ENCODE measurements at regions not wholly inside any gene's neighbourhood (a gene's known extent, or its start where the extent isn't known, plus 50 kb on each side); places are given as distances from the start of the nearest gene placed in this dataset.

DNA sequence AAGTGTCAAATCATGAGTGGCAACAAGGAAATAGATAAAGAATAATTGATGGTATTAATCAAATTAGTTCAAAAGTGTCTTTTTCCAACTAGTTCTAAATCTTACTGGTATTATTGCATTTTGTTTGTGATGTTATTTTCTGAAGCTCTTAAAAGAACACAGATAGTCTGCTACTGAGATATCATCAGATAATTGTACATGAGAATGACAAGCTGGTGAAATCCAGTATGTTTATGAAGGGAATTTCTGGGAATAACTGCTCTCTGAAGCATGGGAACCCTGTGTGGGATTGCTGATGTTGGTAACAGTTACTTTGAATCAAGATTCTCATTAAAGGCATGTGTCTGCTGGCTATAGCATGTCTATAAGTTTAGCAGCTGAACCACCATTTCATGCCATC is 190.3 kb upstream of the CDIN1 start:
- DNase-seq (ENCODE audit: low spot score in 2 of 2) (no peak), ATAC-seq (ENCODE audit: low read depth) (no peak)
- H3K27me3 Mint-ChIP-seq = no peaks in the 10 kb centered on the region
- no peak overlapping the region for H3K27ac Mint-ChIP-seq
- no peak overlapping the region for H3K4me3 Mint-ChIP-seq
- no peaks in the 10 kb centered on the region for H3K4me1 Mint-ChIP-seq
- peaks cover 2% of the 10 kb centered on the region for H3K9me3 Mint-ChIP-seq
- no peaks in the 10 kb centered on the region for H3K36me3 Mint-ChIP-seq

DNA sequence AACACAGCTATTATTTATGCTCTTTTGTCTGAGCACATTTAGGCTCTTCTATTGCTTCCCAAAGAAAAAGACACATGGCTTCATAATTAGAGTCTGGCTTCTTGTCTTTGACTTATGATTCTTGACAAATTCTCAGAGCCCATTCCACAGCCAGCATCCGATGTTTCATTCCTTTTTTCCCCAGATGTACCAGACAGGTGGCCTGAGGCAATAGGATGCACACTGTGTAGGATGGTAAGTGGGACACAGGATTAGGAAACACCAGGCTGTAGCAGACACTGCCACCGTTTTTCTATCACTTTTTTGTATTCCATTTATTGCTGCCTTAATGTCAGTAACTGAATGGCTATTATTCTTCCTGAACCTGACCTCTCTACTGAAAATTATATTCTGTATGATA is 188.9 kb upstream of the CDIN1 start:
- no peaks in the 10 kb centered on the region for H3K4me1 Mint-ChIP-seq
- no peak overlapping the region for H3K27ac Mint-ChIP-seq
- no peaks in the 10 kb centered on the region for H3K27me3 Mint-ChIP-seq
- H3K36me3 Mint-ChIP-seq = no peaks in the 10 kb centered on the region
- no peak for ATAC-seq (ENCODE audit: low read depth)
- H3K4me3 Mint-ChIP-seq = no peak overlapping the region
- DNase-seq (ENCODE audit: low spot score in 2 of 2) = no peak
- peaks cover 3% of the 10 kb centered on the region for H3K9me3 Mint-ChIP-seq

DNA sequence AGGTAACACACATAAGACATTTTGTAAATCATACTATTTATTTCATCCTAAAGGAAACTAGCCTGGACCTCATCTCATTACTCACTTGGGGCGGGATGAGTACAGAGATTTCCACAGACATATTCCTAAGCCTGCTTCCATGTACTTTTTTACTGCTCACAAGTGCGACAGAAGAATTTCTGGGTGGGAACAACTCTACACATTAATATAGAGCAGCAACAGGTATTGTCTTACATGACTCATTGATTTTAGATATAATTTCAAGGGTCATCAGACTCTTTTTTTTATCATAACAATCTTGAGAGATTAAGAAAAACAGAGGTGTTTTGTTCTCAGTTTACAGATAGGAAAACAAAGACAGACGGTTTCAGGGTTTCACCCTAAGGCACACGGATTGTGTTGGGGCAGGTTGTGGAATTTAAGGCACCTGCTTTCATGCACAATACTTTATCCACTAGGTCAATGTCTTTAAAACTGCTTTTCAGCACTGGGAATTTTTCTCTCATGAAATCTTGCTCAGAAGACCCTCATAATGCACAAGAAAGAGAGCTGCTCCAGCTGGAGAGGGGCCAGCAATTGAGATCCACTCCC is 186.7 kb upstream of the CDIN1 start:
- DNase-seq (ENCODE audit: low spot score in 2 of 2) (no peak), ATAC-seq (ENCODE audit: low read depth) (no peak)
- Mint-ChIP-seq H3K27ac (no peak overlapping the region), H3K4me3 (no peak overlapping the region), H3K27me3 (no peaks in the 10 kb centered on the region), H3K36me3 (no peaks in the 10 kb centered on the region), H3K9me3 (peaks cover 2% of the 10 kb centered on the region), H3K4me1 (no peaks in the 10 kb centered on the region)

DNA sequence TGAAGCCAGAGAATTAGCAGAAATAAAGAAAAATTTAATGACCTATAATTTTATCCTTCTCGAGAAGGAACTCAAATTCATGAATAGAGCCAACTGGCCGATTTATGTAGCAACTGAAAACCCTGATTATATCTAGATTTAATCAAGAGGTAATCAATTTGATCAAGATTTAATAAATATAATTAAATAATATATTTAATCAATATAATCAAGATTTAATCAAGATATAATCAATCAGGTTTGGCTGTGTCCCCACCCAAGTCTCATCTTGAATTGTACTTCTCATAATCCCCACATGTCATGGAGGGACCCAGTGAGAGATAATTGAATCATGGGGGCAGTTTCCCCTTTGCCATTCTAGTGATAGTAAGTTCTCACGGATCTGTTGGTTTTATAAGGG is 181.2 kb upstream of the CDIN1 start:
- Mint-ChIP-seq H3K36me3 (no peaks in the 10 kb centered on the region), H3K4me3 (no peak overlapping the region), H3K27ac (no peak overlapping the region), H3K27me3 (peaks cover 1% of the 10 kb centered on the region), H3K4me1 (no peaks in the 10 kb centered on the region), H3K9me3 (peaks cover 3% of the 10 kb centered on the region)
- DNase-seq (ENCODE audit: low spot score in 2 of 2) (no peak), ATAC-seq (ENCODE audit: low read depth) (no peak)

DNA sequence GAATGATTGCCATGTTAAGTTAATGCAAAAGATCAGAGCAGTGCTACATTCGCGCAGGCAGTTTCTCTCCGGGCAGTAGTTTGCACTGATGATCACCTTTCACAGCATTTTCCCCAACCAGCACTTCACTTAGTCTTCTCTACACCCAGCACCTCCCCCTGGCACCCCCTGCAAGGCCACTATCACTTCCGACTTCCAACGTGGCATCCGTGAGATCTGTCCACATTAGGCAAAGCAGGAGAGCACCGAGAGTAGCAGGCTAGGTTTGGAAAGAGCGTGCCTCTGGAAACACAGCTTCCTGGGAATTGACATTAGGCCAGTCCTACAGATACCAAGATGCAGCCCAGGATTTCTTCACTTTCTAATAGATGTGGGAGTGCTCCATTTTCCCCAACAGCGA is 180.2 kb upstream of the CDIN1 start:
- Mint-ChIP-seq H3K27ac (no peak overlapping the region), H3K4me1 (no peaks in the 10 kb centered on the region), H3K9me3 (peaks cover 1% of the 10 kb centered on the region), H3K36me3 (no peaks in the 10 kb centered on the region), H3K4me3 (no peak overlapping the region), H3K27me3 (peaks cover 1% of the 10 kb centered on the region)
- no peak for DNase-seq (ENCODE audit: low spot score in 2 of 2)
- ATAC-seq (ENCODE audit: low read depth) = no peak

DNA sequence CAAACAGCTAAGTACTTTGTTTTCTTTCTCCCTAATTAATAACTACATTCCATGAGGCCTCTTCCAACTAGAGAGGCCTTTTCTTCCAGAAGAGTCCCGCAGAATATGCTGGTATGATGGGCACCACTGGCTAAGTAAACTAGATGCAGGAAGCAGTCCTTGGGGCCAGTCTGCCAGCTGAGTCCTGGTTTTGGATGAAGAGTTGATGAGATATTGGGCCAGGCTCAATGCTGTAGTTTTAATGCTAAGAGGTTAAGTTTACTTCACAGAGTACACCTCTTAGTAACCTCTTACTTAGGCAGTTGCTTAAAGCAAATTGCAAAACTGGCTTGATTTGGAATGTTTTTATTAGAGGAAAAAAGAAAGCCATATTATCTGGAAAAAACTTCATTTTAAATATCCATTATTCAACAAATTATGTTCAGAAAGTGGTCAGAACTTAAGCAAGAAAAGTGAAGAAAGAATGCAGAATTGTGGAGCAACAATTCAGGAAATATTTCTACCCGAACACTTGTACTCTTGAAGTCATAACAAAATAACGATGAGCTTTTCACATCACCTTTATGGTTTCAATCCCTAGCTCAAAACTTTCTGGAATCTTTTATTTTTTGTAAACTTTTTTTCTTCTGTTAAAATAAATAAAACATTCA is 178.4 kb upstream of the CDIN1 start:
- Mint-ChIP-seq H3K4me3 (no peak overlapping the region), H3K9me3 (peaks cover 1% of the 10 kb centered on the region), H3K4me1 (no peaks in the 10 kb centered on the region), H3K27me3 (peaks cover 1% of the 10 kb centered on the region), H3K27ac (no peak overlapping the region), H3K36me3 (no peaks in the 10 kb centered on the region)
- no peak for DNase-seq (ENCODE audit: low spot score in 2 of 2)
- no peak for ATAC-seq (ENCODE audit: low read depth)

DNA sequence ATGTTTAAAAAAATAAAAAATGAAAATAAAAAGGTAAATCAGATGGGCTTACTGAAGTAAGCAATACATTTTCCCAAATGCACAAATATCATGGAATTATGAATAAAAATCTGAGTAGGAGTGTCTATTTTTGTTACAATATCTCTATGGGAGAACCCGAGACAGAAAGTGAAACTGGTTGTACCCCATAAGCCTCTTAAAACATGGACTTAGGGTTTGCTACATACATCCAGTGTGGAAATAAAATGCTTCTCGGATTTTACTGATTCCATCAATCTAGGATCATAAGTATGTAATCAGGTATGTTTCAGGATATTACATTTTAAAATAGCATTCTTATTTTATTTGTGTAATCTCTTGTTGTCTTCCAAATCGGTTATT is 177.8 kb upstream of the CDIN1 start:
- H3K27me3 Mint-ChIP-seq = peaks cover 1% of the 10 kb centered on the region
- peaks cover 1% of the 10 kb centered on the region for H3K9me3 Mint-ChIP-seq
- no peak overlapping the region for H3K27ac Mint-ChIP-seq
- DNase-seq (ENCODE audit: low spot score in 2 of 2) (no peak), ATAC-seq (ENCODE audit: low read depth) (no peak)
- no peaks in the 10 kb centered on the region for H3K36me3 Mint-ChIP-seq
- no peak overlapping the region for H3K4me3 Mint-ChIP-seq
- H3K4me1 Mint-ChIP-seq = no peaks in the 10 kb centered on the region

DNA sequence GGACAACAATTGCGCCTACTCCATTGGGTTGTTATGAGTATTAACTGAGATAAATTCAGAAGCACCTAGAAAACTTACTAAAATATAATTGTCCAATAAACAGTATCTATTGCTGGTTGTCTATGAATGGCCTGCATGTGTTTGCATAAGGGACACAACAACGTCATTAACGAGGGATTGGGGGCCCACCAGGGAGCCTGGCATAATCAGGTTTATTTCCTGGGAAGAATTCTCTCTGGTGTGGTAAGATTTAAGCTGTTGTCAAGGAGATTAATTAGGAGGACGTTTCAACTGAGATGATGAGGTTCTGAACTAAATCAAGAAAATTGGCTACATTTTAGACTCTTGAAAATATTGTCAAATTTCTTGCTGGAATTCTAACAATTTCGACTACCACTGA is 176.1 kb upstream of the CDIN1 start:
- Mint-ChIP-seq H3K9me3 (peaks cover 1% of the 10 kb centered on the region), H3K27me3 (peaks cover 1% of the 10 kb centered on the region), H3K27ac (no peak overlapping the region), H3K4me3 (no peak overlapping the region), H3K4me1 (no peaks in the 10 kb centered on the region), H3K36me3 (no peaks in the 10 kb centered on the region)
- ATAC-seq (ENCODE audit: low read depth) (no peak), DNase-seq (ENCODE audit: low spot score in 2 of 2) (no peak)

DNA sequence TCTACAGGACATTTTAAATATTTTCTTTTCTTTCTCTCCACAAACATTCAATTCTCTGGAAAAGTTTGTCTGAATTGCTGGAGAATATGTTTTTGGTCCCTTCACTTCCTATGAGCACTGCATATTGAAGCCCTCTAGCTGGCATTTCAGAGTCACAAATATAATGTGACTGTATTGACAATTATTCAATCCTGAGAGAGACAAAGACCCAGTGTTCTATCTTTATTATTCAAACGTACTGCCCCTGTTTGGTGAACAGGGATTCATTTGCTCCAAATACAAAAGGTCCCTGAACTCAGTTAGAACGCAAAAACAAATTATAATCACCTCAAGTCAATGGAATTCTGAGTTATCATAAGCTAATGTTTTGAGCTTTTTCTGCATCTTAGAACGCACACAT is 173.1 kb upstream of the CDIN1 start:
- DNase-seq (ENCODE audit: low spot score in 2 of 2) (no peak), ATAC-seq (ENCODE audit: low read depth) (no peak)
- Mint-ChIP-seq H3K4me1 (no peaks in the 10 kb centered on the region), H3K27ac (no peak overlapping the region), H3K27me3 (no peaks in the 10 kb centered on the region), H3K4me3 (no peak overlapping the region), H3K9me3 (no peaks in the 10 kb centered on the region), H3K36me3 (no peaks in the 10 kb centered on the region)

DNA sequence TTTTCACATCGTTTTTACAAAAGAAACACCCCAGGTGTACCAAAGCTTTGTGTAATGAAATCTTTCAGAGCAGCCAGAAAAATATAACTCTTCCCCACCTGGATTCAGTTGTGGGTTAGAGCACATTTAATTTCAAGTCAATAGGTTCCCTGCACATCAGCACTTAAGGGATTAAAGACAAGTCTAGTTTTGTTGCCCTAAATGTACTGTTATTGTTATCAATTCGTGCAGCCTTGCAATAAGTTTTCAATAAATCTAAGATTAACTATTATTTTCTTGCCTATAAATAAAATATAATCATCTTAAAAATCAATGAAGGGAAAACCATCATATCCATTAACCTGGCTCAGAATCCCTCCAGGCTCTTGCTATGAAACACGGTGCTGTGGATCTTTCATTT is 172.5 kb upstream of the CDIN1 start:
- no peak for ATAC-seq (ENCODE audit: low read depth)
- Mint-ChIP-seq H3K27ac (no peak overlapping the region), H3K36me3 (no peaks in the 10 kb centered on the region), H3K4me1 (no peaks in the 10 kb centered on the region), H3K4me3 (no peak overlapping the region), H3K27me3 (no peaks in the 10 kb centered on the region), H3K9me3 (no peaks in the 10 kb centered on the region)
- no peak for DNase-seq (ENCODE audit: low spot score in 2 of 2)

DNA sequence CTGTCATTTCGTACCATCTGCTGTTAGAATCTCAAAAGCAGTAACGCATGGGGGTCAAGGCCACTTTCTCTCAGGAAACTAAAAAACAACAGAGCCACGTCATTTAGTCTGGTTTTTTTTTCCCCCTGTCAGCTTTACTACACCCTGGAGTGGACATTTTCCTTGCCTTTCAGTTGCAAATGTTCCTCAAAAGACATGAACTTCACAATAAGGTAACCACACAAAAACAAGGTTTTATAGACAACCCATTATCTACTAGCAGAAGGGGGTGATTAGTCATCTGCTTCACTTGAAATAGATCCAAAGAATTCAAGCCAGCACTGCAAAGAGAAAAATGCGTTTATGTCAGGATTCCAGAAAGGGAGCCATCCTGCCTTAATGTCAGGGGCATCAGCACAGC is 171.8 kb upstream of the CDIN1 start:
- no peak for ATAC-seq (ENCODE audit: low read depth)
- H3K27me3 Mint-ChIP-seq = no peaks in the 10 kb centered on the region
- DNase-seq (ENCODE audit: low spot score in 2 of 2) = no peak
- no peaks in the 10 kb centered on the region for H3K36me3 Mint-ChIP-seq
- no peak overlapping the region for H3K4me3 Mint-ChIP-seq
- H3K4me1 Mint-ChIP-seq = no peaks in the 10 kb centered on the region
- no peak overlapping the region for H3K27ac Mint-ChIP-seq
- peaks cover 1% of the 10 kb centered on the region for H3K9me3 Mint-ChIP-seq

DNA sequence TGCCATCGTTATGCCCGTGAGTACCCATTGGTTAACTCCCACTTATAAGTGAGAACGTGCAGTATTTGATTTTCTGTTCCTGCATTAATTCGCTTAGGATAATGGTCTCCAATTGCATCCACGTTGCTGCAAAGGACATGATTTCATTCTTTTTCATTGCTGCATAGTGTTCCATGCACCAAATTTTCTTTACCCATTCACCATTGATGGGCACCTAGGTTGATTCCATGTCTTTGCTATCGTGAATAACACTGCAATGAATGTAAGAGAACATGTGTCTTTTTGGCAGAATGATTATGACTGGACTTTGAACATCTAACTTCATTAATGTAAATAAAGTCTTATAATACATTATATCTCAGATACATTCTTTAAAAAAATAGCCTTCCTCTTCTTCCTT is 169.6 kb upstream of the CDIN1 start:
- H3K9me3 Mint-ChIP-seq = peaks cover 1% of the 10 kb centered on the region
- no peak overlapping the region for H3K27ac Mint-ChIP-seq
- H3K4me1 Mint-ChIP-seq = no peaks in the 10 kb centered on the region
- no peaks in the 10 kb centered on the region for H3K27me3 Mint-ChIP-seq
- DNase-seq (ENCODE audit: low spot score in 2 of 2) (no peak), ATAC-seq (ENCODE audit: low read depth) (no peak)
- no peaks in the 10 kb centered on the region for H3K36me3 Mint-ChIP-seq
- no peak overlapping the region for H3K4me3 Mint-ChIP-seq

DNA sequence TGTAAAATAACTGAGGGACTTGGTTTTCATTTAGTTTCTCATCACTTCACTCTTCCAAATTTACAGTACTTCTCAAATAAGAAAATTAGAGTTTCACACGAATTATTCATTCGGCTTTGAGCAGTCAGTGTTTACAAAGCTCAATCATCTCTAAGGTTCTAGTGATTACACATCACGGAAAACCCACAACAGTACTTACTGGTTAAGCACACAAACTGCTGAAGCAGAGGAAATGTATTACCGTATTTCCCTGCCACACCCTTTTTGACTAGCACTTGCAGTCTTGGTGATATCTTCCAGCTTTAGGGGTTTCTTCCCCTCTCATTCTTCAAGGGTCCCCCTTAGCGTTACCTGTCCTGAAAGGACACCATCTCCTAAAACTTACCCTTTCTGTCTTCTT is 164.8 kb upstream of the CDIN1 start:
- peaks cover 1% of the 10 kb centered on the region for H3K9me3 Mint-ChIP-seq
- H3K27me3 Mint-ChIP-seq = no peaks in the 10 kb centered on the region

DNA sequence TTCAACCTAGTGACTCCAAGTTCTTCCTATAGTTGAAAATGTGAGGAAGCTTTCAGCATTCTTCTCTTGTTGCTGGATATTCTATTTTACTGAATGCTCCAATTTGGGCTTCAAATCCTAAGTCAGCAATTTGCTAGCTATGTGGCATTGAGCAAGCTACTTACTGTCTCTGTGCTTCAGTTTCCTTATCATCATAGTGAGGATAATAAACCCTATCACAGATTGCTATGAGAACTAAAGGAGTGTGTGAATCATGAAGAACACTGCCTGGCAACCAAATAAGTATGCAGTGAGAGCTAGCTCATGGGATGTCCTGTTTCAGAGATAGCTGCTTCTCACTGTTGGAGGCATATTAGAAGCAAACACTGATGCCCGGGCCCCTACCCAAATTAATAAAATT is 163.8 kb upstream of the CDIN1 start:
- DNase-seq (ENCODE audit: low spot score in 2 of 2) (no peak), ATAC-seq (ENCODE audit: low read depth) (no peak)
- Mint-ChIP-seq H3K36me3 (no peaks in the 10 kb centered on the region), H3K27ac (no peak overlapping the region), H3K27me3 (no peaks in the 10 kb centered on the region), H3K4me1 (no peaks in the 10 kb centered on the region), H3K4me3 (no peak overlapping the region), H3K9me3 (peaks cover 1% of the 10 kb centered on the region)

More for the DNA sequence above, 164.8 kb upstream of the CDIN1 start:
- Mint-ChIP-seq H3K27ac (no peak overlapping the region), H3K36me3 (no peaks in the 10 kb centered on the region), H3K4me3 (no peak overlapping the region), H3K4me1 (no peaks in the 10 kb centered on the region)
- no peak for ATAC-seq (ENCODE audit: low read depth)
- no peak for DNase-seq (ENCODE audit: low spot score in 2 of 2)

DNA sequence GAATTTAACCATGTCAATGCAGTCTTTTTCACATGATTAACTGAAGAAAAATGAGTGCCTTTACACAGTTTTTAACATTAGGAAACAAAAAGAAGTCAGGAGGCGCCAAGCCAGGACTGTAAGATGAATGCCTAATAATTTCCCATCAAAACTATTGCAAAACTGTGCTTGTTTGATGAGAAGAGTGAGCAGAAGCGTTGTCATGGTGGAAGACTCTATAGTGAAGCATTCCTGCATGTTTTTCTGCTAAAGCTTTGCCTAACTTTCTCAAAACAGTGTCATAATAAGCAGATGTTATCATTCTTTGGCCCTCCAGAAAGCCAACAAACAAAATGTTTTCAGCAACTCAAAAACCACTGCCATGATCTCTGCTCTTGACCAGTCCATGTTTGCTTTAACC is 156.8 kb upstream of the CDIN1 start:
- H3K4me3 Mint-ChIP-seq = no peak overlapping the region
- no peaks in the 10 kb centered on the region for H3K36me3 Mint-ChIP-seq
- H3K9me3 Mint-ChIP-seq = peaks cover 1% of the 10 kb centered on the region
- H3K27me3 Mint-ChIP-seq = no peaks in the 10 kb centered on the region
- ATAC-seq (ENCODE audit: low read depth) (no peak), DNase-seq (ENCODE audit: low spot score in 2 of 2) (no peak)
- H3K27ac Mint-ChIP-seq = no peak overlapping the region
- no peaks in the 10 kb centered on the region for H3K4me1 Mint-ChIP-seq
